Nephron (organoid): ENCODE measurements at regions not wholly inside any gene's neighbourhood (a gene's known extent, or its start where the extent isn't known, plus 50 kb on each side); places are given as distances from the start of the nearest gene placed in this dataset.

Source experiments
- H3K27ac Mint-ChIP-seq, 3 experiments: 2 replicates each; pipeline ENCODE4 v1.8.0; 2020; ENCODE audit warnings: mixed read lengths in 3 of 3, mild to moderate bottlenecking in 2 of 3, moderate library complexity in 1 of 3
- H3K27me3 Mint-ChIP-seq: 2 replicates; pipeline ENCODE4 v1.8.0; 2021; ENCODE audit warnings: low read depth, mild to moderate bottlenecking, moderate library complexity, mixed read lengths
- H3K36me3 Mint-ChIP-seq: 2 replicates; pipeline ENCODE4 v1.8.0; 2020; ENCODE audit warnings: low read depth, mixed read lengths
- H3K4me1 Mint-ChIP-seq: 2 replicates; pipeline ENCODE4 v1.8.0; 2020; ENCODE audit warnings: mixed read lengths
- H3K4me3 Mint-ChIP-seq, 3 experiments: 2 replicates each; pipeline ENCODE4 v1.8.0; 2020; ENCODE audit warnings: mild to moderate bottlenecking in 3 of 3, mixed read lengths in 3 of 3, moderate library complexity in 2 of 3
- H3K9me3 Mint-ChIP-seq: 2 replicates; pipeline ENCODE4 v1.8.0; 2020; ENCODE audit warnings: mixed read lengths
- CTCF ChIP-seq, 3 experiments: fragments of 200-600 bp; sonication (generic); IDR thresholded peaks; one replicate each; pipeline ENCODE4 v1.5.0; 2021; ENCODE audit warnings: antibody characterized with exemption in 3 of 3; ENCODE audit not compliant: unreplicated experiment in 3 of 3

- H3K27me3 Mint-ChIP-seq, result no peaks in the 10 kb centered on the region
- H3K9me3 Mint-ChIP-seq, result no peaks in the 10 kb centered on the region
- no peaks in the 10 kb centered on the region for H3K36me3 Mint-ChIP-seq
- no peak overlapping the region for H3K27ac Mint-ChIP-seq
- H3K4me3 Mint-ChIP-seq, result no peak overlapping the region
- no peaks in the 10 kb centered on the region for H3K4me1 Mint-ChIP-seq
- no peak for TF ChIP-seq CTCF (IDR thresholded peaks at IDR 0.05; ENCODE audit: unreplicated experiment in 3 of 3)
Measured at GRCh38 chr18:67846422-67847098, 330.0 kb upstream of the DSEL start.

- H3K27ac Mint-ChIP-seq, result no peak overlapping the region
Measured at GRCh38 chr18:67845035-67845434, 328.5 kb upstream of the DSEL start.

GRCh38 chr18:67840379-67840778 lies 323.9 kb upstream of the DSEL start:
- H3K36me3 Mint-ChIP-seq, result no peaks in the 10 kb centered on the region
- TF ChIP-seq CTCF (IDR thresholded peaks at IDR 0.05; ENCODE audit: unreplicated experiment in 3 of 3), result no peak

More at GRCh38 chr18:67845035-67845434, 328.5 kb upstream of the DSEL start:
- Mint-ChIP-seq H3K9me3 (no peaks in the 10 kb centered on the region), H3K4me3 (no peak overlapping the region), H3K36me3 (no peaks in the 10 kb centered on the region), H3K4me1 (no peaks in the 10 kb centered on the region), H3K27me3 (no peaks in the 10 kb centered on the region)
- no peak for TF ChIP-seq CTCF (IDR thresholded peaks at IDR 0.05; ENCODE audit: unreplicated experiment in 3 of 3)

GRCh38 chr18:67818432-67818831 lies 301.9 kb upstream of the DSEL start:
- no peaks in the 10 kb centered on the region for H3K9me3 Mint-ChIP-seq
- H3K4me1 Mint-ChIP-seq, result no peaks in the 10 kb centered on the region
- no peak overlapping the region for H3K27ac Mint-ChIP-seq
- H3K4me3 Mint-ChIP-seq, result no peak overlapping the region
- no peak for TF ChIP-seq CTCF (IDR thresholded peaks at IDR 0.05; ENCODE audit: unreplicated experiment in 3 of 3)
- H3K27me3 Mint-ChIP-seq, result no peaks in the 10 kb centered on the region
- no peaks in the 10 kb centered on the region for H3K36me3 Mint-ChIP-seq

More at GRCh38 chr18:67840379-67840778, 323.9 kb upstream of the DSEL start:
- Mint-ChIP-seq H3K4me1 (no peaks in the 10 kb centered on the region), H3K9me3 (no peaks in the 10 kb centered on the region), H3K27me3 (no peaks in the 10 kb centered on the region), H3K27ac (no peak overlapping the region), H3K4me3 (no peak overlapping the region)

GRCh38 chr18:67815280-67815679 lies 298.8 kb upstream of the DSEL start:
- Mint-ChIP-seq H3K4me1 (no peaks in the 10 kb centered on the region), H3K4me3 (no peak overlapping the region), H3K36me3 (no peaks in the 10 kb centered on the region), H3K9me3 (no peaks in the 10 kb centered on the region), H3K27me3 (no peaks in the 10 kb centered on the region), H3K27ac (no peak overlapping the region)
- TF ChIP-seq CTCF (IDR thresholded peaks at IDR 0.05; ENCODE audit: unreplicated experiment in 3 of 3), result no peak

GRCh38 chr18:67813380-67814028 lies 297.0 kb upstream of the DSEL start:
- H3K9me3 Mint-ChIP-seq, result no peaks in the 10 kb centered on the region
- no peak overlapping the region for H3K27ac Mint-ChIP-seq
- H3K4me1 Mint-ChIP-seq, result no peaks in the 10 kb centered on the region
- no peak for TF ChIP-seq CTCF (IDR thresholded peaks at IDR 0.05; ENCODE audit: unreplicated experiment in 3 of 3)
- no peaks in the 10 kb centered on the region for H3K36me3 Mint-ChIP-seq
- no peaks in the 10 kb centered on the region for H3K27me3 Mint-ChIP-seq
- no peak overlapping the region for H3K4me3 Mint-ChIP-seq
